ENCODE measurements at regions not wholly inside any gene's neighbourhood (a gene's known extent, or its start where the extent isn't known, plus 50 kb on each side); places are given as distances from the start of the nearest gene placed in this dataset.

- no peak for DNase-seq (ENCODE audit: low read depth, low spot score)
Observed at GRCh38 chr13:89602655-89603054, 1744.8 kb upstream of the MIR17HG start.

DNA sequence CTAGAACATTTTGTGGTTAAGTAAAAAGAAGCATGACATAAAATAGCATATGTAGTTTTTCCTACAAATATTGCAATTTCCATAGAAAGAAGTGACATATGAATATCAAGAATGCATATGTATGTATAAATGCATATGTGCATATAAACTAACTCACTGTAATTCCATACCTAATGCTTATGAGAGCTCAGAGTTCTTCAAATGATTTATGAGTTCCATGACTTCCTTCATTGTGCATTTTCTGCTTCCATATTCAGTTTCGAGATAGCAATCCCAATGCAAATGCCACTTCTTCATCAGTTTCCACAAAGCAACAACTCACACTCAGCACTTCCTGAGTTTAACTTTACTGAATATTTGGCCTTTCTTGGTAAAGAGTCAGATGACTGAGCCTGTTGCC is 1744.3 kb upstream of the MIR17HG start:
- Histone ChIP-seq H3K9ac (ENCODE audit: insufficient read length) (no peak overlapping the region), H3K27ac (no peak overlapping the region), H3K4me3 (no peak overlapping the region), H3K36me3 (ENCODE audit: insufficient read depth, low read length) (no peaks in the 10 kb centered on the region), H3K9me3 (ENCODE audit: low read depth, low read length) (no peaks in the 10 kb centered on the region)
- TF ChIP-seq FOXP2 (optimal IDR thresholded peaks at IDR 0.05; ENCODE audit: control extremely low read depth, extremely low read length, insufficient read depth) (no peak), POLR2AphosphoS5 (IDR thresholded peaks at IDR 0.05; ENCODE audit: borderline replicate concordance, low read depth, low read length) (no peak), EZH2 (IDR thresholded peaks at IDR 0.05) (no peak)
- no peak for DNase-seq (ENCODE audit: low read depth, low spot score)

More at GRCh38 chr13:89602655-89603054, 1744.8 kb upstream of the MIR17HG start:
- H3K36me3 ChIP-seq (ENCODE audit: insufficient read depth, low read length), result no peaks in the 10 kb centered on the region
- no peak overlapping the region for H3K27ac ChIP-seq
- H3K9me3 ChIP-seq (ENCODE audit: low read depth, low read length), result no peaks in the 10 kb centered on the region
- no peak overlapping the region for H3K4me3 ChIP-seq
- no peak for TF ChIP-seq EZH2 (IDR thresholded peaks at IDR 0.05)
- TF ChIP-seq FOXP2 (optimal IDR thresholded peaks at IDR 0.05; ENCODE audit: control extremely low read depth, extremely low read length, insufficient read depth), result no peak
- no peak for TF ChIP-seq POLR2AphosphoS5 (IDR thresholded peaks at IDR 0.05; ENCODE audit: borderline replicate concordance, low read depth, low read length)
- no peak overlapping the region for H3K9ac ChIP-seq (ENCODE audit: insufficient read length)

DNA sequence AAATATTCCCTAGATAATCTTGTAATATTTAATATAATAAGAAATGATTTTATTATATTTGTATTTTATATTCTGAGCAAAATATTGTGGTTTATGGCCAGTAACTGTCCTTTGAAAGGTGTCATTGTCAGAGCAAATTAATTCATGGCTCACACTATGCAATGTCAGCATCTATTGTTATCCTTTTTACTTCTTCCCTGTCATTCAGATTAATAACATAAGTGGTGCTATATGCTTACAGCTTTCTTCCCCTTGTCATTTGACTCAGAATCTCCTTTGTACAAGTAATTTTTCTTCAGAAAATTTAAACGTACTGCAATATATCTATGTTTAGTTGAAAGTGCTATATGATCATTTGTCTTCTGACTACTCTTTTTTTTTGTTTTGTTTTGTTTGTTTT is 1738.2 kb upstream of the MIR17HG start:
- Histone ChIP-seq H3K9me3 (ENCODE audit: low read depth, low read length) (no peaks in the 10 kb centered on the region), H3K9ac (ENCODE audit: insufficient read length) (no peak overlapping the region), H3K4me3 (no peak overlapping the region), H3K36me3 (ENCODE audit: insufficient read depth, low read length) (no peaks in the 10 kb centered on the region), H3K27ac (no peak overlapping the region)
- DNase-seq (ENCODE audit: low read depth, low spot score), result no peak
- TF ChIP-seq POLR2AphosphoS5 (IDR thresholded peaks at IDR 0.05; ENCODE audit: borderline replicate concordance, low read depth, low read length) (no peak), EZH2 (IDR thresholded peaks at IDR 0.05) (no peak), FOXP2 (optimal IDR thresholded peaks at IDR 0.05; ENCODE audit: control extremely low read depth, extremely low read length, insufficient read depth) (no peak)

DNA sequence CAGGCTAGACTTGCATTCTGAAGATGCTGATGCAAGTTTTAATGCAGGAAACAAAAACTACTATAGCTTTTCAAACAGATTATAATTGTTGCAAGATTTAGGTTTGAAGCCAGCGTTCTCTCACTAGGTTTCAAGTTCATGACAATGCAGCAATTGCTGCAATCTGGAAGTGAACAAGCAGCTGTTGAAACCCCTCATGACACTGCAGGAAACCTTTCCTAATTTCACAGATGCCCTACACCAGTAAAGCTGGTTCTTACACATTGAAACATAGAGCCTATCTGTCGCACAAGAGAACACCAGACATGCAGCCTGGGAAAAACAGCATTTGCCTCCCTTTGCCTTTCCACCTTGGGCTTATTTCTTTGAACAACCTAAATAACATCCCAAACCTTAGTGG is 1737.2 kb upstream of the MIR17HG start:
- TF ChIP-seq EZH2 (IDR thresholded peaks at IDR 0.05), result no peak
- TF ChIP-seq POLR2AphosphoS5 (IDR thresholded peaks at IDR 0.05; ENCODE audit: borderline replicate concordance, low read depth, low read length), result no peak
- no peak for TF ChIP-seq FOXP2 (optimal IDR thresholded peaks at IDR 0.05; ENCODE audit: control extremely low read depth, extremely low read length, insufficient read depth)
- Histone ChIP-seq H3K4me3 (no peak overlapping the region), H3K9ac (ENCODE audit: insufficient read length) (no peak overlapping the region), H3K27ac (no peak overlapping the region), H3K9me3 (ENCODE audit: low read depth, low read length) (no peaks in the 10 kb centered on the region), H3K36me3 (ENCODE audit: insufficient read depth, low read length) (no peaks in the 10 kb centered on the region)
- no peak for DNase-seq (ENCODE audit: low read depth, low spot score)

DNA sequence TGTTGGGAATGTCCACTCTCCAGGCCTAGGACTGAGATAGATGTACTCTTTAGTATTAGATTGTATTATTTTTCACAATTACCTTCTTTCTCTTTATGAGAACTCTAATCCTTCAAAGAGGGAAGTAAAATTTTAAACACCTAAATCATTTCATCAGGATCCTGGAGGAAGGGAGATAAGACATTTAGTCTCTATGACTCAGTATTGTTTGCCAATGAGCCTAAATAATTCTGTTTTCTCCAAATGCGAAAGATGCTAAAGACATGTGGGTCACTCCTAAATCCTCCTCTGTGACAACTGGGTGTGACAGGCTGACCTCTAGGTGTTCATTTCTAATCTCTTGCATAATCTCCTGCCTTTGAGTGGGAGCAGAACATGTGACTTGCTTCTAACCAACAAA is 1736.6 kb upstream of the MIR17HG start:
- no peak overlapping the region for H3K4me3 ChIP-seq
- H3K9ac ChIP-seq (ENCODE audit: insufficient read length), result no peak overlapping the region
- H3K36me3 ChIP-seq (ENCODE audit: insufficient read depth, low read length), result no peaks in the 10 kb centered on the region
- TF ChIP-seq POLR2AphosphoS5 (IDR thresholded peaks at IDR 0.05; ENCODE audit: borderline replicate concordance, low read depth, low read length), result no peak
- no peak for TF ChIP-seq EZH2 (IDR thresholded peaks at IDR 0.05)
- no peak for TF ChIP-seq FOXP2 (optimal IDR thresholded peaks at IDR 0.05; ENCODE audit: control extremely low read depth, extremely low read length, insufficient read depth)
- H3K9me3 ChIP-seq (ENCODE audit: low read depth, low read length), result no peaks in the 10 kb centered on the region
- H3K27ac ChIP-seq, result no peak overlapping the region
- DNase-seq (ENCODE audit: low read depth, low spot score), result no peak

DNA sequence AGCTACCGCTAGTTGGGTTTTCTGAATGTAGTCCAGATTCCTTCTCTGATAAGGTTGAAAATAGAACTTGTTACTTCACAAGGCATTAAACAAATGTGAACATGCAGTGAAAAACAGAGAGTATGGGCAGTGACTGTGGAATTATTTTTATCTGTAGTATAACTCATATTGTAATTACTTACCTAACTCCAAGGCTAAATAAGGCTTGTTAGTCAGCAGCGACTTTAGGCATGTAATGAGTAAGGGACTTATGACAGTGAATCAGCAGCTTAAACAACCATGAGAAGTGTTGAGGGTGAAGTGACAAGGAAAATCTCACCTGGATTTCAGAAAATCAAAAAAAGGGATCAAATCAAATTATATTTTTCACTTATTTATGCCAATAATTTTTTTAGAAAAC is 1719.5 kb upstream of the MIR17HG start:
- no peak overlapping the region for H3K4me3 ChIP-seq
- no peak for TF ChIP-seq EZH2 (IDR thresholded peaks at IDR 0.05)
- TF ChIP-seq POLR2AphosphoS5 (IDR thresholded peaks at IDR 0.05; ENCODE audit: borderline replicate concordance, low read depth, low read length), result no peak
- no peak for TF ChIP-seq FOXP2 (optimal IDR thresholded peaks at IDR 0.05; ENCODE audit: control extremely low read depth, extremely low read length, insufficient read depth)

GRCh38 chr13:89628567-89628966 is 1718.9 kb upstream of the MIR17HG start:
- no peak overlapping the region for H3K27ac ChIP-seq
- TF ChIP-seq EZH2 (IDR thresholded peaks at IDR 0.05) (no peak), FOXP2 (optimal IDR thresholded peaks at IDR 0.05; ENCODE audit: control extremely low read depth, extremely low read length, insufficient read depth) (no peak), POLR2AphosphoS5 (IDR thresholded peaks at IDR 0.05; ENCODE audit: borderline replicate concordance, low read depth, low read length) (no peak)
- H3K9ac ChIP-seq (ENCODE audit: insufficient read length), result no peak overlapping the region
- H3K4me3 ChIP-seq, result no peak overlapping the region
- H3K36me3 ChIP-seq (ENCODE audit: insufficient read depth, low read length), result no peaks in the 10 kb centered on the region
- H3K9me3 ChIP-seq (ENCODE audit: low read depth, low read length), result no peaks in the 10 kb centered on the region
- DNase-seq (ENCODE audit: low read depth, low spot score), result no peak

More for the DNA sequence above, 1719.5 kb upstream of the MIR17HG start:
- Histone ChIP-seq H3K27ac (no peak overlapping the region), H3K9ac (ENCODE audit: insufficient read length) (no peak overlapping the region), H3K9me3 (ENCODE audit: low read depth, low read length) (no peaks in the 10 kb centered on the region), H3K36me3 (ENCODE audit: insufficient read depth, low read length) (no peaks in the 10 kb centered on the region)
- DNase-seq (ENCODE audit: low read depth, low spot score), result no peak

DNA sequence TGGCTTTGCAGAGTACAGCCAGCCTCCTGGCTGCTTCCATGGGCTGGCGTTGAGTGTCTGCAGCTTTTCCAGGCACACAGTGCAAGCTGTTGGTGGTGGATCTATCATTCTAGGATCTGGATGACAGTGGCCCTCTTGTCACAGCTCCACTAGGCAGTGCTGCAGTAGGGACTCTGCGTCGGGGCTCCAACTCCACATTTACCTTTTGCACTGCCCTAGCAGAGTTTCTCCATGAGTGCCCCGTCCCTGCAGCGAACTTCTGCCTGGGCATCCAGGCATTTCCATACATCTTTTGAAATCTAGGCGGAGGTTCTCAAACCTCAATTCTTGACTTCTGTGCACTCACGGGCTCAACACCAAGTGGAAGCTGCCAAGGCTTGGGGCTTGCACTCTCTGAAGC is 1697.3 kb upstream of the MIR17HG start:
- H3K9me3 ChIP-seq (ENCODE audit: low read depth, low read length), result no peaks in the 10 kb centered on the region
- no peak for TF ChIP-seq FOXP2 (optimal IDR thresholded peaks at IDR 0.05; ENCODE audit: control extremely low read depth, extremely low read length, insufficient read depth)
- no peak for TF ChIP-seq EZH2 (IDR thresholded peaks at IDR 0.05)
- no peak for TF ChIP-seq POLR2AphosphoS5 (IDR thresholded peaks at IDR 0.05; ENCODE audit: borderline replicate concordance, low read depth, low read length)
- H3K4me3 ChIP-seq, result no peak overlapping the region
- no peak overlapping the region for H3K27ac ChIP-seq
- H3K36me3 ChIP-seq (ENCODE audit: insufficient read depth, low read length), result no peaks in the 10 kb centered on the region
- no peak for DNase-seq (ENCODE audit: low read depth, low spot score)
- no peak overlapping the region for H3K9ac ChIP-seq (ENCODE audit: insufficient read length)

- Histone ChIP-seq H3K9me3 (ENCODE audit: low read depth, low read length) (no peaks in the 10 kb centered on the region), H3K4me3 (no peak overlapping the region), H3K36me3 (ENCODE audit: insufficient read depth, low read length) (no peaks in the 10 kb centered on the region), H3K9ac (ENCODE audit: insufficient read length) (no peak overlapping the region), H3K27ac (no peak overlapping the region)
- TF ChIP-seq FOXP2 (optimal IDR thresholded peaks at IDR 0.05; ENCODE audit: control extremely low read depth, extremely low read length, insufficient read depth) (no peak), EZH2 (IDR thresholded peaks at IDR 0.05) (no peak), POLR2AphosphoS5 (IDR thresholded peaks at IDR 0.05; ENCODE audit: borderline replicate concordance, low read depth, low read length) (no peak)
- DNase-seq (ENCODE audit: low read depth, low spot score), result no peak
Observed at GRCh38 chr13:89660752-89661151, 1686.7 kb upstream of the MIR17HG start.
